IMR-90 (cell line): ENCODE measurements at regions not wholly inside any gene's neighbourhood (a gene's known extent, or its start where the extent isn't known, plus 50 kb on each side); places are given as distances from the start of the nearest gene placed in this dataset.

Experiments used
- ATAC-seq: fragments of 200-7000 bp; cut with Tn5 transposase; 2 replicates; pipeline ENCODE4 v1.9.1; 2020; ENCODE audit warnings: low read depth, mild to moderate bottlenecking, moderate library complexity
- BruUV-seq: library from RNA; stranded (reverse); fragments of 400-500 nt; replicated peaks from 2 replicates; lab custom pipeline; 2021; lab: Mats Ljungman, UMichigan
- CTCF ChIA-PET: fragments of 300-600 bp; formaldehyde crosslinking; extraction: SDS; loops from one replicate; lab custom pipeline; 2021; ENCODE audit warnings: antibody characterized with exemption; lab: Yijun Ruan, JAX
- POLR2A ChIA-PET: fragments of 300-600 bp; sonication (Branson Sonifier 250); formaldehyde crosslinking; loops from one replicate; lab custom pipeline; 2022; ENCODE audit warnings: antibody characterized with exemption; ENCODE audit not compliant: unreplicated experiment; lab: Charles Lee
- DNase-seq: peaks from one replicate; pipeline ENCODE4 v3.0.0; 2013
- H2AFZ ChIP-seq: replicated peaks from 2 replicates; pipeline ENCODE3; 2013; ENCODE audit warnings: low read length, mild to moderate bottlenecking; ENCODE audit not compliant: poor library complexity
- H2AK5ac ChIP-seq: 2 replicates; pipeline ENCODE4 v1.6.1; 2013; ENCODE audit warnings: low read depth, low read length, inconsistent platforms
- H2AK9ac ChIP-seq: replicated peaks from 2 replicates; pipeline ENCODE3; 2013; ENCODE audit warnings: mild to moderate bottlenecking, low read depth, low read length, moderate library complexity; ENCODE audit not compliant: poor library complexity
- H2BK120ac ChIP-seq: 2 replicates; pipeline ENCODE4 v1.6.1; 2013; ENCODE audit warnings: low read depth, low read length, inconsistent platforms
- H2BK15ac ChIP-seq: 3 replicates; pipeline ENCODE4 v1.6.1; 2013; ENCODE audit warnings: low read depth, low read length, inconsistent platforms
- H2BK20ac ChIP-seq: 2 replicates; pipeline ENCODE4 v1.6.1; 2013; ENCODE audit warnings: low read depth, mild to moderate bottlenecking, inconsistent platforms, low read length, moderate library complexity
- H2BK5ac ChIP-seq: 2 replicates; pipeline ENCODE4 v1.6.1; 2013; ENCODE audit warnings: mild to moderate bottlenecking, low read depth, low read length, inconsistent platforms; ENCODE audit not compliant: poor library complexity, severe bottlenecking
- H3K14ac ChIP-seq: replicated peaks from 2 replicates; pipeline ENCODE4 v1.6.1; 2013; ENCODE audit warnings: low read depth, low read length, inconsistent platforms
- H3K18ac ChIP-seq: 2 replicates; pipeline ENCODE4 v1.6.1; 2013; ENCODE audit warnings: low read depth, low read length, control low read depth
- H3K23ac ChIP-seq: 2 replicates; pipeline ENCODE4 v1.6.1; 2013; ENCODE audit warnings: low read depth, low read length, inconsistent platforms
- H3K27ac ChIP-seq: 2 replicates; pipeline ENCODE4 v1.5.1; 2013; ENCODE audit warnings: mild to moderate bottlenecking, control low read depth, low read length; ENCODE audit not compliant: insufficient read depth
- H3K27me3 ChIP-seq: 2 replicates; pipeline ENCODE4 v1.6.1; 2013; ENCODE audit warnings: low read length; ENCODE audit not compliant: control insufficient read depth, insufficient read depth
- H3K36me3 ChIP-seq: 2 replicates; pipeline ENCODE4 v1.6.1; 2013; ENCODE audit warnings: low read length, mixed read lengths; ENCODE audit not compliant: control insufficient read depth, insufficient read depth
- H3K4ac ChIP-seq: 2 replicates; pipeline ENCODE4 v1.6.1; 2013; ENCODE audit warnings: low read depth, low read length, inconsistent platforms
- H3K4me1 ChIP-seq: 2 replicates; pipeline ENCODE4 v1.6.1; 2013; ENCODE audit warnings: low read length, mixed read lengths; ENCODE audit not compliant: control insufficient read depth, insufficient read depth
- H3K4me2 ChIP-seq: 2 replicates; pipeline ENCODE4 v1.6.1; 2013; ENCODE audit warnings: low read depth, mild to moderate bottlenecking, control low read depth, low read length, moderate library complexity
- H3K4me3 ChIP-seq: 2 replicates; pipeline ENCODE4 v1.5.1; 2013; ENCODE audit warnings: low read depth, mild to moderate bottlenecking, control low read depth, low read length, moderate library complexity; ENCODE audit not compliant: insufficient read depth
- H3K56ac ChIP-seq: 2 replicates; pipeline ENCODE4 v1.6.1; 2013; ENCODE audit warnings: low read length, inconsistent platforms; ENCODE audit not compliant: insufficient read depth; ENCODE audit errors: extremely low read depth
- H3K79me1 ChIP-seq, 2 experiments: 2 replicates each; pipeline ENCODE4 v1.6.1; 2013; ENCODE audit warnings: low read length in 2 of 2, inconsistent platforms in 1 of 2, low read depth in 1 of 2
- H3K9ac ChIP-seq: 2 replicates; pipeline ENCODE4 v1.6.1; 2013; ENCODE audit warnings: low read depth, low read length, control low read depth
- H3K9me1 ChIP-seq: 2 replicates; pipeline ENCODE4 v1.6.1; 2013; ENCODE audit warnings: low read length, inconsistent platforms; ENCODE audit not compliant: insufficient read depth
- H3K9me3 ChIP-seq: 2 replicates; pipeline ENCODE4 v1.6.1; 2013; ENCODE audit warnings: low read length; ENCODE audit not compliant: control insufficient read depth, insufficient read depth
- H4K20me1 ChIP-seq: 2 replicates; pipeline ENCODE4 v1.6.1; 2013; ENCODE audit warnings: low read length, inconsistent platforms; ENCODE audit not compliant: insufficient read depth
- H4K5ac ChIP-seq: 2 replicates; pipeline ENCODE4 v1.6.1; 2013; ENCODE audit warnings: mild to moderate bottlenecking, low read depth, low read length, control low read depth
- H4K8ac ChIP-seq, 2 experiments: 2 replicates each; pipeline ENCODE4 v1.6.1; 2013; ENCODE audit warnings: low read depth in 2 of 2, low read length in 2 of 2, control low read depth in 1 of 2, inconsistent platforms in 1 of 2
- H4K91ac ChIP-seq: 2 replicates; pipeline ENCODE4 v1.6.1; 2013; ENCODE audit warnings: low read depth, low read length, inconsistent platforms; ENCODE audit not compliant: insufficient read depth
- BHLHE40 ChIP-seq: fragments of 150-350 bp; IDR thresholded peaks from 2 replicates; pipeline ENCODE4 v1.6.1; 2016; ENCODE audit warnings: mild to moderate bottlenecking, low read depth, low read length
- CEBPB ChIP-seq: IDR thresholded peaks from 2 replicates; pipeline ENCODE4 v1.6.1; 2012; ENCODE audit warnings: low read depth, low read length, improper control_type of control experiment
- CHD1 ChIP-seq: IDR thresholded peaks from 2 replicates; pipeline ENCODE4 v1.6.1; 2012; ENCODE audit warnings: low read depth, low read length, improper control_type of control experiment
- FOS ChIP-seq: fragments of 150-350 bp; IDR thresholded peaks from 2 replicates; pipeline ENCODE4 v1.6.1; 2016; ENCODE audit warnings: low read depth, low read length
- MAFK ChIP-seq: IDR thresholded peaks from 2 replicates; pipeline ENCODE4 v1.6.1; 2012; ENCODE audit warnings: low read depth, low read length, improper control_type of control experiment
- MAZ ChIP-seq: IDR thresholded peaks from 2 replicates; pipeline ENCODE4 v1.6.1; 2012; ENCODE audit warnings: low read depth, mild to moderate bottlenecking, low read length, improper control_type of control experiment, moderate library complexity, borderline replicate concordance
- POLR2A ChIP-seq: IDR thresholded peaks from 2 replicates; pipeline ENCODE4 v1.6.1; 2012; ENCODE audit warnings: mild to moderate bottlenecking, low read depth, low read length
- RAD21 ChIP-seq: IDR thresholded peaks from 2 replicates; pipeline ENCODE4 v1.6.1; 2012; ENCODE audit warnings: low read length, improper control_type of control experiment
- RCOR1 ChIP-seq: IDR thresholded peaks from 2 replicates; pipeline ENCODE4 v1.6.1; 2012; ENCODE audit warnings: mild to moderate bottlenecking, low read length, improper control_type of control experiment; ENCODE audit not compliant: insufficient replicate concordance
- RFX5 ChIP-seq: IDR thresholded peaks from 2 replicates; pipeline ENCODE4 v1.8.0; 2012; ENCODE audit warnings: low read depth, mild to moderate bottlenecking, low read length, moderate library complexity
- SMC3 ChIP-seq: fragments of 150-350 bp; IDR thresholded peaks from 2 replicates; pipeline ENCODE4 v1.6.1; 2016; ENCODE audit warnings: low read depth, mild to moderate bottlenecking, antibody characterized with exemption, low read length, moderate library complexity
- WGBS, 2 experiments: methylation state at CpG; one replicate each; pipeline versions ENCODE4 v1.1.5 to v1.1.7; 2013; ENCODE audit warnings: missing lambda C conversion rate in 2 of 2; ENCODE audit not compliant: insufficient read length in 1 of 2; ENCODE audit errors: extremely low coverage in 2 of 2; 5-methylcytosine and 5-hydroxymethylcytosine counted together
- dilution Hi-C: fragments of 300-500 bp; cut with HindIII; formaldehyde crosslinking; loops from one replicate; pipeline ENCODE4 v1.14.3; 2018; ENCODE audit warnings: low sequenced_read_pairs; ENCODE audit not compliant: unreplicated experiment
- in situ Hi-C: fragments of 300-500 bp; cut with MboI; formaldehyde crosslinking; loops from 3 replicates; pipeline ENCODE4 v1.14.3; 2019; ENCODE audit warnings: low sequenced_read_pairs, inconsistent platforms, mixed read lengths
- intact Hi-C: fragments of 100-400 bp; cut with micrococcal nuclease; formaldehyde crosslinking; loops from 2 replicates; pipeline ENCODE4 v1.10.0; 2022
- TF ChIP-seq, protein P1 (sequence below): conservative IDR thresholded peaks from 2 replicates; pipeline ENCODE4 v1.5.1; 2012; ENCODE audit warnings: mild to moderate bottlenecking, low read depth, low read length, improper control_type of control experiment

DNA sequence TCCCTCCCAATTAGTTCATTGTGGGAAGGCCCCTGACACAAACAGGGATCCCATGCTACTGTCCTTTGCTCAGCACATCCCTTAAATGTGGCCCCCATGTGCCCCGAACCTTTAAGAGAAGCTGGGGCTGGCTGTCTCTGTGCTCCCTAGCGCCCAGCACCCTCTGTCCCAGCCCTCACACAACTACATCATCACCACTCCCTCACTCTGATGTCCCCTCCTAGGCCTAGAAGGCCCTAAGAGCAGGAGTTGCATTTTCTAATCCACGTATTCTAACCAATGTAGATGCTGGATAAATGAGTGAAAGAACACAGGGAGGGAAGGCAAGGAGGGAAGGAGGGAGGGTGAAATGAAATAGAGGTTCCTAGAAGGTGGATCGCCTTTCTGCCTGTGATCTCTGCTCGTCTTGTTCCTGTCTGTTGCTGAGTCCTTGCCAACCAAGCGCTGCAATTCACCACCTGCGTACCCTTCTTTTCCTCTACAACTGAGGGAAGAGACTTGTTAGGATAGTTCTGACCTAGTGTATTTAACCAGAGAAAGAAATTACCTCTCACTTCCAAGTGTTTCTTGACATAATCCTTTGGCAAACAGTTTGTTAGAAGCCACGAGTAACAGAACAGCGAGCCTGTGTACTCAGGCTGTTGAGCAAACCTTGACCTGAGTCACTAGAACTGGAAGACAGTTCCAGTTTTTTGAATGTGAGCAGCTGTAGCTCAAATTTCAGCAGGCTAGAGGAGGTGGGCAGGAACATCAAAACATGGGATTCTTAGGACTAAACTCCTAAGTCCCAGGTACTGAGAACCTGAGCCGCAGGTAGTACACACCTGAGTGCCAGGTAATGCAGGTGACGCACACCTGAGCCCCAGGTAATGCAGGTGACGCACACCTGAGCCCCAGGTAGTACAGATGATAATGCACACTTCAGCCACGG is 181.5 kb upstream of the ID2 start (continued):
- no peak for TF ChIP-seq CHD1

DNA sequence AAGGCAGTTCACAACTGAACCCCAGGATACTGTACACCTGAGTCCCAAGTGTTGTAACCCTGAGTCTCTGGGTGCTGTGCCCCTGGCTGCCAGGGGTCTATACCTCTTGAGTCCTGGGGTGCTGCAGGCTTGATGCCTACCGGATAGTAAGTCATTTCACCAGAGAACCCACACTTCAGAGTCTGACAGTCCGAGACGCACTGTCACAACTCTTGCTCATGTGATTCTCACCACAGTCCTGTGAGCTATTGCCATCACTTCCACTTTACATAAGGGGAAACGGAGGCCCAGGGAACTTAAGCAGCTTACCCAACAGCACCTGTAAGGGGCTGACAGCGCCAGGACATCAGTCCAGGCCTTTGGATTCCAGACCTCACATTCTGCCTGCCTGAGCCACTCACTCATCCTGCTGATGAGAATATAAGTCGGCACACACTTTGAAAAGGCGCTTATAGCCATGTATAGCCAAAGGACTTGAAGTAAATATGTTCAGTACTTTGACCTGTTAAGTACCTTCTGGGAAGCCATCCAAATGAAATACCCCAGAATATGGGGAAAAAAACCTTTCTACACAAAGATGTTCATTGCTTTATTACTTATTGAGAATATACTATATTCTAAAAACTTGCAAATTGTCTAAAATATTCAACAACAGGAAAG is 180.7 kb upstream of the ID2 start:
- Histone ChIP-seq H2BK20ac (no peak overlapping the region), H3K4ac (no peak overlapping the region), H3K27me3 (peaks cover 8% of the 10 kb centered on the region), H4K20me1 (no peaks in the 10 kb centered on the region), H2AK5ac (no peak overlapping the region), H3K79me1 (no peaks in the 10 kb centered on the region), H3K18ac (no peak overlapping the region), H4K8ac (no peak overlapping the region), H2BK15ac (no peak overlapping the region), H3K27ac (no peak overlapping the region), H3K14ac (no peak overlapping the region), H3K9me1 (no peaks in the 10 kb centered on the region), H2AK9ac (no peak overlapping the region), H3K23ac (no peak overlapping the region), H3K4me3 (no peak overlapping the region), H4K5ac (no peak overlapping the region), H3K36me3 (no peaks in the 10 kb centered on the region), H3K56ac (no peak overlapping the region), H4K91ac (no peak overlapping the region), H3K4me1 (no peaks in the 10 kb centered on the region), H3K4me2 (no peak overlapping the region), H2BK5ac (no peak overlapping the region), H3K9me3 (no peaks in the 10 kb centered on the region; the same call in 1 of the 2 replicates), H2AFZ (no peak overlapping the region), H3K9ac (no peak overlapping the region), H2BK120ac (no peak overlapping the region)
- ChIA-PET CTCF (no interaction called here), POLR2A (no interaction called here)
- dilution Hi-C loops (no loop called here), in situ Hi-C loops (no loop called here), intact Hi-C loops (no loop called here)
- no CpG with 5 or more reads among the region's 7 CpGs for WGBS, 2 experiments
- TF ChIP-seq MAZ: no peak
- no peak for TF ChIP-seq CEBPB
- TF ChIP-seq RCOR1: no peak
- no peak for TF ChIP-seq RFX5
- TF ChIP-seq MAFK: no peak
- no peak for TF ChIP-seq SMC3
- no peak for TF ChIP-seq BHLHE40
- no peak for TF ChIP-seq POLR2A
- TF ChIP-seq, protein P1, sequence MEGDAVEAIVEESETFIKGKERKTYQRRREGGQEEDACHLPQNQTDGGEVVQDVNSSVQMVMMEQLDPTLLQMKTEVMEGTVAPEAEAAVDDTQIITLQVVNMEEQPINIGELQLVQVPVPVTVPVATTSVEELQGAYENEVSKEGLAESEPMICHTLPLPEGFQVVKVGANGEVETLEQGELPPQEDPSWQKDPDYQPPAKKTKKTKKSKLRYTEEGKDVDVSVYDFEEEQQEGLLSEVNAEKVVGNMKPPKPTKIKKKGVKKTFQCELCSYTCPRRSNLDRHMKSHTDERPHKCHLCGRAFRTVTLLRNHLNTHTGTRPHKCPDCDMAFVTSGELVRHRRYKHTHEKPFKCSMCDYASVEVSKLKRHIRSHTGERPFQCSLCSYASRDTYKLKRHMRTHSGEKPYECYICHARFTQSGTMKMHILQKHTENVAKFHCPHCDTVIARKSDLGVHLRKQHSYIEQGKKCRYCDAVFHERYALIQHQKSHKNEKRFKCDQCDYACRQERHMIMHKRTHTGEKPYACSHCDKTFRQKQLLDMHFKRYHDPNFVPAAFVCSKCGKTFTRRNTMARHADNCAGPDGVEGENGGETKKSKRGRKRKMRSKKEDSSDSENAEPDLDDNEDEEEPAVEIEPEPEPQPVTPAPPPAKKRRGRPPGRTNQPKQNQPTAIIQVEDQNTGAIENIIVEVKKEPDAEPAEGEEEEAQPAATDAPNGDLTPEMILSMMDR: no peak
- TF ChIP-seq RAD21: no peak
- no peak for TF ChIP-seq FOS
- DNase-seq (no peak), ATAC-seq (no peak)
- no TSS peak for BruUV-seq
